Neural cell (in vitro differentiated cells): ENCODE measurements at regions not wholly inside any gene's neighbourhood (a gene's known extent, or its start where the extent isn't known, plus 50 kb on each side); places are given as distances from the start of the nearest gene placed in this dataset.

Experiments used
- H2AFZ ChIP-seq: fragments of 200-600, 300-800 bp; sonication (generic), shearing (Covaris generic); 2 replicates; pipeline ENCODE4 v1.6.0; 2014; ENCODE audit warnings: low read depth, mild to moderate bottlenecking, antibody characterized with exemption, low read length, moderate library complexity
- H3F3A ChIP-seq: fragments of 200-600 bp; shearing (Covaris generic); 2 replicates; pipeline ENCODE4 v1.6.1; 2016; ENCODE audit warnings: mild to moderate bottlenecking, moderate library complexity, mixed read lengths, antibody characterized with exemption, low read length; ENCODE audit not compliant: insufficient read depth, poor library complexity, severe bottlenecking
- H3K27ac ChIP-seq: fragments of 200-600, 300-800 bp; sonication (generic), shearing (Covaris generic); 2 replicates; pipeline ENCODE4 v1.5.1; 2014; ENCODE audit warnings: mild to moderate bottlenecking, low read length, moderate library complexity
- H3K27me3 ChIP-seq: fragments of 300-800, 200-600 bp; sonication (generic), shearing (Covaris generic); 2 replicates; pipeline ENCODE4 v1.6.0; 2014; ENCODE audit warnings: mild to moderate bottlenecking, low read depth, low read length, moderate library complexity; ENCODE audit not compliant: insufficient read depth
- H3K36me3 ChIP-seq: fragments of 300-800, 200-600 bp; sonication (generic), shearing (Covaris generic); 2 replicates; pipeline ENCODE4 v1.5.1; 2014; ENCODE audit warnings: mild to moderate bottlenecking, antibody characterized with exemption, low read length, moderate library complexity; ENCODE audit not compliant: insufficient read depth
- H3K4me2 ChIP-seq: fragments of 300-800, 200-600 bp; sonication (generic), shearing (Covaris generic); 2 replicates; pipeline ENCODE4 v1.6.0; 2014; ENCODE audit warnings: mild to moderate bottlenecking, low read length
- H3K4me3 ChIP-seq: fragments of 300-800, 200-600 bp; sonication (generic), shearing (Covaris generic); 2 replicates; pipeline ENCODE4 v1.5.1; 2014; ENCODE audit warnings: mild to moderate bottlenecking, low read length, moderate library complexity
- H3K79me2 ChIP-seq: fragments of 200-600 bp; shearing (Covaris generic); replicated peaks from 2 replicates; pipeline ENCODE4 v1.6.0; 2014; ENCODE audit warnings: mild to moderate bottlenecking, low read length, moderate library complexity; ENCODE audit not compliant: insufficient read depth
- H3K9ac ChIP-seq: fragments of 300-800, 200-600 bp; sonication (generic), shearing (Covaris generic); 2 replicates; pipeline ENCODE4 v1.6.1; 2016; ENCODE audit warnings: mild to moderate bottlenecking, low read length, mixed read lengths
- H3K9me2 ChIP-seq: fragments of 200-600 bp; shearing (Covaris generic); 2 replicates; pipeline ENCODE4 v1.6.1; 2016; ENCODE audit warnings: mild to moderate bottlenecking, low read length, mixed read lengths; ENCODE audit not compliant: insufficient read depth
- H3K9me3 ChIP-seq: fragments of 200-600, 300-800 bp; sonication (generic), shearing (Covaris generic); 2 replicates; pipeline ENCODE4 v1.6.1; 2016; ENCODE audit warnings: mild to moderate bottlenecking, mixed run types, low read length, moderate library complexity, mixed read lengths
- H4K20me1 ChIP-seq: fragments of 200-600 bp; shearing (Covaris generic); 2 replicates; pipeline ENCODE4 v1.6.1; 2016; ENCODE audit warnings: mild to moderate bottlenecking, mixed run types; ENCODE audit not compliant: insufficient read depth
- EP300 ChIP-seq: fragments of 450-650 bp; conservative IDR thresholded peaks from 2 replicates; pipeline ENCODE4 v1.6.1; 2014; ENCODE audit warnings: antibody characterized with exemption, mild to moderate bottlenecking, moderate library complexity; ENCODE audit not compliant: poor library complexity, severe bottlenecking
- EZH2 ChIP-seq: fragments of 200-600, 300-800 bp; shearing (Covaris generic), sonication (generic); IDR thresholded peaks from 2 replicates; pipeline ENCODE4 v1.6.1; 2014; ENCODE audit warnings: antibody characterized with exemption, low read length, borderline replicate concordance, mild to moderate bottlenecking; ENCODE audit not compliant: insufficient read depth, poor library complexity, severe bottlenecking
- MXI1 ChIP-seq: fragments of 450-650 bp; conservative IDR thresholded peaks from 2 replicates; pipeline ENCODE4 v1.6.1; 2014; ENCODE audit warnings: antibody characterized with exemption, mild to moderate bottlenecking; ENCODE audit not compliant: poor library complexity, severe bottlenecking
- POLR2AphosphoS5 ChIP-seq: IDR thresholded peaks from 2 replicates; pipeline ENCODE4 v1.6.1; 2012
- RAD21 ChIP-seq: fragments of 450-650 bp; conservative IDR thresholded peaks from 2 replicates; pipeline ENCODE4 v1.6.1; 2014; ENCODE audit warnings: antibody characterized with exemption, mild to moderate bottlenecking, moderate library complexity
- SMC3 ChIP-seq: fragments of 450-650 bp; conservative IDR thresholded peaks from 2 replicates; pipeline ENCODE4 v1.6.1; 2014; ENCODE audit warnings: antibody characterized with exemption, mild to moderate bottlenecking, moderate library complexity; ENCODE audit not compliant: poor library complexity
- TAF1 ChIP-seq: IDR thresholded peaks from 2 replicates; pipeline ENCODE4 v1.6.1; 2012; ENCODE audit warnings: low read depth
- TF ChIP-seq, protein P1 (sequence below): IDR thresholded peaks from 2 replicates; pipeline ENCODE4 v1.6.1; 2012; ENCODE audit warnings: borderline replicate concordance
- TF ChIP-seq, protein P2 (sequence below): fragments of 450-650 bp; IDR thresholded peaks from 2 replicates; pipeline ENCODE4 v1.5.1; 2014; ENCODE audit warnings: antibody characterized with exemption, mild to moderate bottlenecking, moderate library complexity; ENCODE audit not compliant: poor library complexity, severe bottlenecking

GRCh38 chr13:31905961-31906360, 125.6 kb upstream of the FRY start:
- peak overlapping the region; percentile 18 for H2AFZ ChIP-seq
- H3K4me3 ChIP-seq, result peak overlapping the region; percentile 39
- H3K79me2 ChIP-seq, result no peaks in the 10 kb centered on the region

GRCh38 chr13:31908696-31909411, 122.7 kb upstream of the FRY start:
- H3K9me3 ChIP-seq, result no peaks in the 10 kb centered on the region
- TF ChIP-seq, protein P1, sequence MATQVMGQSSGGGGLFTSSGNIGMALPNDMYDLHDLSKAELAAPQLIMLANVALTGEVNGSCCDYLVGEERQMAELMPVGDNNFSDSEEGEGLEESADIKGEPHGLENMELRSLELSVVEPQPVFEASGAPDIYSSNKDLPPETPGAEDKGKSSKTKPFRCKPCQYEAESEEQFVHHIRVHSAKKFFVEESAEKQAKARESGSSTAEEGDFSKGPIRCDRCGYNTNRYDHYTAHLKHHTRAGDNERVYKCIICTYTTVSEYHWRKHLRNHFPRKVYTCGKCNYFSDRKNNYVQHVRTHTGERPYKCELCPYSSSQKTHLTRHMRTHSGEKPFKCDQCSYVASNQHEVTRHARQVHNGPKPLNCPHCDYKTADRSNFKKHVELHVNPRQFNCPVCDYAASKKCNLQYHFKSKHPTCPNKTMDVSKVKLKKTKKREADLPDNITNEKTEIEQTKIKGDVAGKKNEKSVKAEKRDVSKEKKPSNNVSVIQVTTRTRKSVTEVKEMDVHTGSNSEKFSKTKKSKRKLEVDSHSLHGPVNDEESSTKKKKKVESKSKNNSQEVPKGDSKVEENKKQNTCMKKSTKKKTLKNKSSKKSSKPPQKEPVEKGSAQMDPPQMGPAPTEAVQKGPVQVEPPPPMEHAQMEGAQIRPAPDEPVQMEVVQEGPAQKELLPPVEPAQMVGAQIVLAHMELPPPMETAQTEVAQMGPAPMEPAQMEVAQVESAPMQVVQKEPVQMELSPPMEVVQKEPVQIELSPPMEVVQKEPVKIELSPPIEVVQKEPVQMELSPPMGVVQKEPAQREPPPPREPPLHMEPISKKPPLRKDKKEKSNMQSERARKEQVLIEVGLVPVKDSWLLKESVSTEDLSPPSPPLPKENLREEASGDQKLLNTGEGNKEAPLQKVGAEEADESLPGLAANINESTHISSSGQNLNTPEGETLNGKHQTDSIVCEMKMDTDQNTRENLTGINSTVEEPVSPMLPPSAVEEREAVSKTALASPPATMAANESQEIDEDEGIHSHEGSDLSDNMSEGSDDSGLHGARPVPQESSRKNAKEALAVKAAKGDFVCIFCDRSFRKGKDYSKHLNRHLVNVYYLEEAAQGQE, result no peak
- TF ChIP-seq POLR2AphosphoS5, result no peak
- TF ChIP-seq MXI1, result no peak
- TF ChIP-seq, protein P2, sequence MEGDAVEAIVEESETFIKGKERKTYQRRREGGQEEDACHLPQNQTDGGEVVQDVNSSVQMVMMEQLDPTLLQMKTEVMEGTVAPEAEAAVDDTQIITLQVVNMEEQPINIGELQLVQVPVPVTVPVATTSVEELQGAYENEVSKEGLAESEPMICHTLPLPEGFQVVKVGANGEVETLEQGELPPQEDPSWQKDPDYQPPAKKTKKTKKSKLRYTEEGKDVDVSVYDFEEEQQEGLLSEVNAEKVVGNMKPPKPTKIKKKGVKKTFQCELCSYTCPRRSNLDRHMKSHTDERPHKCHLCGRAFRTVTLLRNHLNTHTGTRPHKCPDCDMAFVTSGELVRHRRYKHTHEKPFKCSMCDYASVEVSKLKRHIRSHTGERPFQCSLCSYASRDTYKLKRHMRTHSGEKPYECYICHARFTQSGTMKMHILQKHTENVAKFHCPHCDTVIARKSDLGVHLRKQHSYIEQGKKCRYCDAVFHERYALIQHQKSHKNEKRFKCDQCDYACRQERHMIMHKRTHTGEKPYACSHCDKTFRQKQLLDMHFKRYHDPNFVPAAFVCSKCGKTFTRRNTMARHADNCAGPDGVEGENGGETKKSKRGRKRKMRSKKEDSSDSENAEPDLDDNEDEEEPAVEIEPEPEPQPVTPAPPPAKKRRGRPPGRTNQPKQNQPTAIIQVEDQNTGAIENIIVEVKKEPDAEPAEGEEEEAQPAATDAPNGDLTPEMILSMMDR, result no peak
- no peak for TF ChIP-seq TAF1
- TF ChIP-seq EP300, result no peak
- no peak for TF ChIP-seq SMC3
- no peak for TF ChIP-seq RAD21
- no peak for TF ChIP-seq EZH2
- no peak overlapping the region for H3K9ac ChIP-seq
- H3K4me2 ChIP-seq, result no peak overlapping the region
- no peaks in the 10 kb centered on the region for H3K9me2 ChIP-seq
- no peak overlapping the region for H2AFZ ChIP-seq
- no peaks in the 10 kb centered on the region for H3K36me3 ChIP-seq
- no peaks in the 10 kb centered on the region for H3K79me2 ChIP-seq
- H4K20me1 ChIP-seq, result no peaks in the 10 kb centered on the region
- H3K4me3 ChIP-seq, result no peak overlapping the region
- no peaks in the 10 kb centered on the region for H3F3A ChIP-seq
- H3K27me3 ChIP-seq, result no peaks in the 10 kb centered on the region
- no peak overlapping the region for H3K27ac ChIP-seq

More at GRCh38 chr13:31905961-31906360, 125.6 kb upstream of the FRY start:
- Histone ChIP-seq H3K36me3 (no peaks in the 10 kb centered on the region), H3K9me2 (no peaks in the 10 kb centered on the region), H3K27ac (no peak overlapping the region), H3K27me3 (no peaks in the 10 kb centered on the region), H4K20me1 (no peaks in the 10 kb centered on the region), H3K9me3 (no peaks in the 10 kb centered on the region), H3K4me2 (peak overlapping the region; percentile 3), H3F3A (no peaks in the 10 kb centered on the region), H3K9ac (no peak overlapping the region)
- TF ChIP-seq POLR2AphosphoS5, result no peak
- no peak for TF ChIP-seq TAF1
- TF ChIP-seq EP300, result no peak
- TF ChIP-seq, protein P1, result no peak
